AG04449 (cell line): ENCODE measurements at regions not wholly inside any gene's neighbourhood (a gene's known extent, or its start where the extent isn't known, plus 50 kb on each side); places are given as distances from the start of the nearest gene placed in this dataset.

ENCODE experiments used
- CTCF ChIA-PET: fragments of 350-600 bp; formaldehyde crosslinking; extraction: SDS; loops from one replicate; lab custom pipeline; 2021; ENCODE audit warnings: antibody characterized with exemption; lab: Yijun Ruan, JAX
- POLR2A ChIA-PET: fragments of 400-600, 350-600 bp; formaldehyde crosslinking; extraction: SDS; loops from one replicate; lab custom pipeline; 2020; ENCODE audit warnings: antibody characterized with exemption, inconsistent platforms; lab: Yijun Ruan, JAX
- DNase-seq: peaks from one replicate; pipeline ENCODE4 v3.0.0-alpha.2; 2010; ENCODE audit warnings: low read depth, low spot score
- H3K4me3 ChIP-seq: 2 replicates; pipeline ENCODE4 v1.5.1; 2011; ENCODE audit warnings: low read depth, mild to moderate bottlenecking, control low read depth, low read length
- TF ChIP-seq, protein P1 (sequence below): IDR thresholded peaks from one replicate; pipeline ENCODE4 v1.5.1; 2011; ENCODE audit warnings: mild to moderate bottlenecking, moderate library complexity, low read length, control low read depth, inconsistent platforms; ENCODE audit not compliant: insufficient read depth; ENCODE audit errors: missing control alignments

DNA sequence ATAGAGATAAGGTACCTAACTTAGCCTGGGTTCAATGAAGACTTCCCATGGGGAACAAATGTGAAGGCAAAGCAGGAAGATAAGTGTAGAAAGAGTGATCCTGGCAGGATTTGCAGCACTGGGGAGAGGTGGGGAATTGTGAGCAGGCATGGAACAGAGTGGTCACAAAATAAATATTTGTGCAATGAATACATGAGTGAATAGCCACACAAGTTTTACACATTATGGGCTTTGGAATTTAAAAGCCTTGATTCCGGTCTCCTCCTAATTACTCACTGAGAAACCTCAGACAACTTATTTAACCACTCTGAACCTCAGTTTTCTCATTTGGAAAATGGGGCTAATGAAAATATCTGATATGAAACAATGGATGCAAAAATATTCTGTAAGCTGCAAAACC, 148.3 kb downstream of the ELAVL4 start:
- no peak overlapping the region for H3K4me3 ChIP-seq
- ChIA-PET POLR2A (no interaction called here), CTCF (no interaction called here)
- TF ChIP-seq, protein P1, sequence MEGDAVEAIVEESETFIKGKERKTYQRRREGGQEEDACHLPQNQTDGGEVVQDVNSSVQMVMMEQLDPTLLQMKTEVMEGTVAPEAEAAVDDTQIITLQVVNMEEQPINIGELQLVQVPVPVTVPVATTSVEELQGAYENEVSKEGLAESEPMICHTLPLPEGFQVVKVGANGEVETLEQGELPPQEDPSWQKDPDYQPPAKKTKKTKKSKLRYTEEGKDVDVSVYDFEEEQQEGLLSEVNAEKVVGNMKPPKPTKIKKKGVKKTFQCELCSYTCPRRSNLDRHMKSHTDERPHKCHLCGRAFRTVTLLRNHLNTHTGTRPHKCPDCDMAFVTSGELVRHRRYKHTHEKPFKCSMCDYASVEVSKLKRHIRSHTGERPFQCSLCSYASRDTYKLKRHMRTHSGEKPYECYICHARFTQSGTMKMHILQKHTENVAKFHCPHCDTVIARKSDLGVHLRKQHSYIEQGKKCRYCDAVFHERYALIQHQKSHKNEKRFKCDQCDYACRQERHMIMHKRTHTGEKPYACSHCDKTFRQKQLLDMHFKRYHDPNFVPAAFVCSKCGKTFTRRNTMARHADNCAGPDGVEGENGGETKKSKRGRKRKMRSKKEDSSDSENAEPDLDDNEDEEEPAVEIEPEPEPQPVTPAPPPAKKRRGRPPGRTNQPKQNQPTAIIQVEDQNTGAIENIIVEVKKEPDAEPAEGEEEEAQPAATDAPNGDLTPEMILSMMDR = no peak
- no peak for DNase-seq
